Endothelial cell (in vitro differentiated cells): ENCODE measurements at regions not wholly inside any gene's neighbourhood (a gene's known extent, or its start where the extent isn't known, plus 50 kb on each side); places are given as distances from the start of the nearest gene placed in this dataset.
"Not testable (repeated sequence)": the region's sequence is repeated elsewhere in the genome, so short reads cannot be mapped to it uniquely, and the experiment has no call there.

Experiments used
- DNase-seq: peaks from one replicate; pipeline ENCODE4 v3.0.0; 2021; ENCODE audit warnings: low spot score
- H3K27ac Mint-ChIP-seq: one replicate; pipeline ENCODE4 v1.8.0; 2021; ENCODE audit warnings: mixed read lengths, inconsistent platforms; ENCODE audit not compliant: unreplicated experiment
- H3K27me3 Mint-ChIP-seq: one replicate; pipeline ENCODE4 v1.8.0; 2021; ENCODE audit warnings: mild to moderate bottlenecking, moderate library complexity, mixed read lengths, inconsistent platforms; ENCODE audit not compliant: unreplicated experiment
- H3K36me3 Mint-ChIP-seq: one replicate; pipeline ENCODE4 v1.8.0; 2021; ENCODE audit warnings: mild to moderate bottlenecking, low read depth, mixed read lengths, inconsistent platforms; ENCODE audit not compliant: unreplicated experiment
- H3K4me1 Mint-ChIP-seq: one replicate; pipeline ENCODE4 v1.8.0; 2021; ENCODE audit warnings: mild to moderate bottlenecking, mixed read lengths, inconsistent platforms; ENCODE audit not compliant: unreplicated experiment
- H3K4me3 Mint-ChIP-seq: one replicate; pipeline ENCODE4 v1.8.0; 2021; ENCODE audit warnings: mild to moderate bottlenecking, mixed read lengths, inconsistent platforms; ENCODE audit not compliant: unreplicated experiment
- H3K9me3 Mint-ChIP-seq: one replicate; pipeline ENCODE4 v1.8.0; 2021; ENCODE audit warnings: mixed read lengths, inconsistent platforms; ENCODE audit not compliant: unreplicated experiment
- CTCF ChIP-seq: fragments of 200-600 bp; sonication (generic); IDR thresholded peaks from one replicate; pipeline ENCODE4 v1.5.0; 2021; ENCODE audit warnings: antibody characterized with exemption; ENCODE audit not compliant: unreplicated experiment

GRCh38 chr3:18713577-18713951 lies 288.4 kb upstream of the SATB1 start:
- no peak for DNase-seq
- H3K4me1 Mint-ChIP-seq: peaks cover 6% of the 10 kb centered on the region
- no peak overlapping the region for H3K4me3 Mint-ChIP-seq
- no peak overlapping the region for H3K27ac Mint-ChIP-seq
- TF ChIP-seq CTCF: no peak
- H3K9me3 Mint-ChIP-seq: no peaks in the 10 kb centered on the region
- H3K36me3 Mint-ChIP-seq: no peaks in the 10 kb centered on the region
- H3K27me3 Mint-ChIP-seq: no peaks in the 10 kb centered on the region

- no peak for TF ChIP-seq CTCF
- H3K36me3 Mint-ChIP-seq: no peaks in the 10 kb centered on the region
- no peak for DNase-seq
- no peaks in the 10 kb centered on the region for H3K9me3 Mint-ChIP-seq
- H3K4me1 Mint-ChIP-seq: peaks cover 6% of the 10 kb centered on the region
- H3K4me3 Mint-ChIP-seq: no peak overlapping the region
- H3K27me3 Mint-ChIP-seq: no peaks in the 10 kb centered on the region
- H3K27ac Mint-ChIP-seq: no peak overlapping the region
Measured at GRCh38 chr3:18712713-18713576, 287.8 kb upstream of the SATB1 start.

GRCh38 chr3:18704326-18704725 lies 279.2 kb upstream of the SATB1 start:
- Mint-ChIP-seq H3K4me1 (no peaks in the 10 kb centered on the region), H3K36me3 (no peaks in the 10 kb centered on the region), H3K9me3 (no peaks in the 10 kb centered on the region), H3K27me3 (no peaks in the 10 kb centered on the region), H3K4me3 (no peak overlapping the region), H3K27ac (no peak overlapping the region)
- no peak for DNase-seq
- TF ChIP-seq CTCF: no peak

GRCh38 chr3:18703798-18704197 lies 278.7 kb upstream of the SATB1 start:
- H3K4me1 Mint-ChIP-seq: no peaks in the 10 kb centered on the region
- H3K4me3 Mint-ChIP-seq: no peak overlapping the region
- no peaks in the 10 kb centered on the region for H3K9me3 Mint-ChIP-seq
- DNase-seq: no peak
- TF ChIP-seq CTCF: no peak
- no peaks in the 10 kb centered on the region for H3K36me3 Mint-ChIP-seq
- peaks cover under 1% of the 10 kb centered on the region for H3K27me3 Mint-ChIP-seq
- no peak overlapping the region for H3K27ac Mint-ChIP-seq

- H3K9me3 Mint-ChIP-seq, H3K4me3 Mint-ChIP-seq, DNase-seq, H3K36me3 Mint-ChIP-seq, H3K27ac Mint-ChIP-seq, H3K27me3 Mint-ChIP-seq, H3K4me1 Mint-ChIP-seq: not testable (repeated sequence)
Measured at GRCh38 chr3:18693588-18694329, 268.6 kb upstream of the SATB1 start.
